NT2/D1 (cell line): ENCODE measurements at regions not wholly inside any gene's neighbourhood (a gene's known extent, or its start where the extent isn't known, plus 50 kb on each side); places are given as distances from the start of the nearest gene placed in this dataset.
A peak's percentile ranks its signal among the peaks of the same experiment; 100 is the strongest.

Experiments used
- DNase-seq: peaks from one replicate; pipeline ENCODE4 v3.0.0-alpha.2; 2011; ENCODE audit warnings: low read depth, low spot score
- H3K27me3 ChIP-seq: 2 replicates; pipeline ENCODE4 v1.6.0; 2011; ENCODE audit warnings: mild to moderate bottlenecking; ENCODE audit not compliant: insufficient read length, insufficient read depth
- H3K36me3 ChIP-seq: 2 replicates; pipeline ENCODE4 v1.6.1; 2011; ENCODE audit warnings: mild to moderate bottlenecking, low read length, mixed read lengths; ENCODE audit not compliant: insufficient read depth, insufficient read length
- H3K4me1 ChIP-seq: 2 replicates; pipeline ENCODE4 v1.5.1; 2011; ENCODE audit not compliant: insufficient read depth, insufficient read length
- H3K4me3 ChIP-seq: 2 replicates; pipeline ENCODE4 v1.5.1; 2011; ENCODE audit warnings: low read depth; ENCODE audit not compliant: insufficient read length
- H3K9ac ChIP-seq: 2 replicates; pipeline ENCODE4 v1.6.0; 2011; ENCODE audit warnings: low read depth; ENCODE audit not compliant: insufficient read length
- H3K9me3 ChIP-seq: 2 replicates; pipeline ENCODE4 v1.5.1; 2011; ENCODE audit warnings: mild to moderate bottlenecking, low read length; ENCODE audit not compliant: insufficient read depth
- SUZ12 ChIP-seq: IDR thresholded peaks from 2 replicates; pipeline ENCODE4 v1.6.1; 2011; ENCODE audit not compliant: insufficient read length, insufficient read depth; ENCODE audit errors: extremely low read depth
- YY1 ChIP-seq: IDR thresholded peaks from 2 replicates; pipeline ENCODE4 v1.6.1; 2011; ENCODE audit not compliant: insufficient read length, insufficient read depth
- ZNF274 ChIP-seq: IDR thresholded peaks from 2 replicates; pipeline ENCODE4 v1.6.1; 2011; ENCODE audit warnings: mild to moderate bottlenecking, low read depth, low read length

- no peak for TF ChIP-seq SUZ12
- TF ChIP-seq YY1: no peak
- TF ChIP-seq ZNF274: no peak
- no peaks in the 10 kb centered on the region for H3K4me1 ChIP-seq
- DNase-seq: no peak
- H3K9me3 ChIP-seq: peaks cover 5% of the 10 kb centered on the region; the same call in 1 of the 2 replicates
- H3K9ac ChIP-seq: no peak overlapping the region
- H3K36me3 ChIP-seq: no peaks in the 10 kb centered on the region
- no peak overlapping the region for H3K4me3 ChIP-seq
- H3K27me3 ChIP-seq: no peaks in the 10 kb centered on the region
Measured at GRCh38 chr4:18980516-18981233, 959.1 kb upstream of the LCORL start.

- H3K4me1 ChIP-seq: no peaks in the 10 kb centered on the region
- no peaks in the 10 kb centered on the region for H3K27me3 ChIP-seq
- H3K36me3 ChIP-seq: no peaks in the 10 kb centered on the region
- H3K4me3 ChIP-seq: no peak overlapping the region
- no peak overlapping the region for H3K9ac ChIP-seq
- peaks cover 5% of the 10 kb centered on the region; the same call in 1 of the 2 replicates for H3K9me3 ChIP-seq
- TF ChIP-seq ZNF274 (no peak), YY1 (no peak), SUZ12 (no peak)
- DNase-seq: no peak
Measured at GRCh38 chr4:18976884-18977283, 955.3 kb upstream of the LCORL start.

- DNase-seq: no peak
- Histone ChIP-seq H3K9ac (no peak overlapping the region), H3K36me3 (no peaks in the 10 kb centered on the region), H3K9me3 (peaks cover 2% of the 10 kb centered on the region; the same call in 1 of the 2 replicates), H3K27me3 (no peaks in the 10 kb centered on the region), H3K4me1 (no peaks in the 10 kb centered on the region), H3K4me3 (no peak overlapping the region)
- TF ChIP-seq YY1: no peak
- no peak for TF ChIP-seq SUZ12
- TF ChIP-seq ZNF274: no peak
Measured at GRCh38 chr4:18975916-18976808, 954.6 kb upstream of the LCORL start.

- Histone ChIP-seq H3K9ac (no peak overlapping the region), H3K4me3 (no peak overlapping the region), H3K4me1 (no peaks in the 10 kb centered on the region), H3K9me3 (peaks cover 6% of the 10 kb centered on the region; the same call in 1 of the 2 replicates), H3K27me3 (no peaks in the 10 kb centered on the region), H3K36me3 (no peaks in the 10 kb centered on the region)
- no peak for TF ChIP-seq SUZ12
- no peak for TF ChIP-seq YY1
- TF ChIP-seq ZNF274: no peak
- no peak for DNase-seq
Measured at GRCh38 chr4:18973296-18973695, 951.7 kb upstream of the LCORL start.

GRCh38 chr4:18961879-18962278 is 940.3 kb upstream of the LCORL start:
- H3K9me3 ChIP-seq: peaks cover 21% of the 10 kb centered on the region; the same call in 1 of the 2 replicates

GRCh38 chr4:18961266-18961665 is 939.7 kb upstream of the LCORL start:
- TF ChIP-seq SUZ12 (no peak), YY1 (no peak), ZNF274 (0 out of 2 replicates have a peak, but pooled peaks have one; percentile 24)

More at GRCh38 chr4:18961879-18962278, 940.3 kb upstream of the LCORL start:
- Histone ChIP-seq H3K4me1 (no peaks in the 10 kb centered on the region), H3K27me3 (no peaks in the 10 kb centered on the region), H3K9ac (no peak overlapping the region), H3K4me3 (no peak overlapping the region), H3K36me3 (no peaks in the 10 kb centered on the region)
- TF ChIP-seq SUZ12: no peak
- no peak for TF ChIP-seq ZNF274
- TF ChIP-seq YY1: no peak
- DNase-seq: no peak

GRCh38 chr4:18957716-18958115 is 936.2 kb upstream of the LCORL start:
- no peaks in the 10 kb centered on the region for H3K27me3 ChIP-seq
- no peak overlapping the region for H3K9ac ChIP-seq
- H3K4me1 ChIP-seq: no peaks in the 10 kb centered on the region
- TF ChIP-seq ZNF274: no peak
- TF ChIP-seq YY1: no peak
- no peak for TF ChIP-seq SUZ12
- DNase-seq: no peak
- H3K9me3 ChIP-seq: peaks cover 15% of the 10 kb centered on the region; the same call in 1 of the 2 replicates
- no peak overlapping the region for H3K4me3 ChIP-seq
- no peaks in the 10 kb centered on the region for H3K36me3 ChIP-seq

More at GRCh38 chr4:18961266-18961665, 939.7 kb upstream of the LCORL start:
- Histone ChIP-seq H3K4me1 (no peaks in the 10 kb centered on the region), H3K27me3 (no peaks in the 10 kb centered on the region), H3K9me3 (peaks cover 21% of the 10 kb centered on the region; the same call in 1 of the 2 replicates), H3K36me3 (no peaks in the 10 kb centered on the region), H3K4me3 (no peak overlapping the region), H3K9ac (no peak overlapping the region)
- DNase-seq: no peak
